Astrocyte of the cerebellum (primary cell): ENCODE measurements at regions not wholly inside any gene's neighbourhood (a gene's known extent, or its start where the extent isn't known, plus 50 kb on each side); places are given as distances from the start of the nearest gene placed in this dataset.

ENCODE experiments used
- DNase-seq: peaks from one replicate; pipeline ENCODE4 v3.0.0-alpha.2; 2011; ENCODE audit warnings: low read depth
- H3K4me3 ChIP-seq: 2 replicates; pipeline ENCODE4 v1.5.1; 2011; ENCODE audit warnings: mild to moderate bottlenecking, low read depth, low read length, moderate library complexity
- in situ Hi-C: cut with HindIII; loops from 2 replicates; pipeline ENCODE4 v1.10.0; 2017; ENCODE audit warnings: low sequenced_read_pairs
- TF ChIP-seq, protein P1 (sequence below): IDR thresholded peaks from 2 replicates; pipeline ENCODE4 v1.5.1; 2012; ENCODE audit warnings: low read length, low read depth, moderate library complexity, mild to moderate bottlenecking; ENCODE audit errors: missing control alignments

DNA sequence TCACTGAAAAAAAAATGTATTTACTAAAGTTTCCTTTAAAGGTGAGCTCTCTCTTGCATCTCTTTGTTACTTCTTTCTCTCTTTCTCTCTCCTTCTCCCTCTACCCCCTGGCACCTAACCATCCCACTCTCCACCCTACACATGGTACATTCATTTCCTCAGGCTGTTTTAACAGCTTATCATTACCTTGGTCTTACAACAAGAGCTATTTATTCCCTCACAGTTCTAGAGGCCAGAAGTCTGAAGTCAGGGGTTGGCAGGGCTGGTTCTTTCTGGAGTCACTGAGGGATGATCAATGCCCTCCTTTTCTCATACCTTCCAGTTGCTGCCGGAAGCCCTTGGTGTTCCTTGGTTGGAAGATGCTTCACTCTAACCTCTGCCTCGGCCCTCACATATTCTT is 91.1 kb upstream of the DSCAM start:
- no peak for DNase-seq
- TF ChIP-seq, protein P1, sequence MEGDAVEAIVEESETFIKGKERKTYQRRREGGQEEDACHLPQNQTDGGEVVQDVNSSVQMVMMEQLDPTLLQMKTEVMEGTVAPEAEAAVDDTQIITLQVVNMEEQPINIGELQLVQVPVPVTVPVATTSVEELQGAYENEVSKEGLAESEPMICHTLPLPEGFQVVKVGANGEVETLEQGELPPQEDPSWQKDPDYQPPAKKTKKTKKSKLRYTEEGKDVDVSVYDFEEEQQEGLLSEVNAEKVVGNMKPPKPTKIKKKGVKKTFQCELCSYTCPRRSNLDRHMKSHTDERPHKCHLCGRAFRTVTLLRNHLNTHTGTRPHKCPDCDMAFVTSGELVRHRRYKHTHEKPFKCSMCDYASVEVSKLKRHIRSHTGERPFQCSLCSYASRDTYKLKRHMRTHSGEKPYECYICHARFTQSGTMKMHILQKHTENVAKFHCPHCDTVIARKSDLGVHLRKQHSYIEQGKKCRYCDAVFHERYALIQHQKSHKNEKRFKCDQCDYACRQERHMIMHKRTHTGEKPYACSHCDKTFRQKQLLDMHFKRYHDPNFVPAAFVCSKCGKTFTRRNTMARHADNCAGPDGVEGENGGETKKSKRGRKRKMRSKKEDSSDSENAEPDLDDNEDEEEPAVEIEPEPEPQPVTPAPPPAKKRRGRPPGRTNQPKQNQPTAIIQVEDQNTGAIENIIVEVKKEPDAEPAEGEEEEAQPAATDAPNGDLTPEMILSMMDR, result no peak
- in situ Hi-C loops, result no loop called here
- H3K4me3 ChIP-seq, result no peak overlapping the region

GRCh38 chr21:40938611-40939010 is 91.7 kb upstream of the DSCAM start:
- in situ Hi-C loops, result no loop called here
- no peak for DNase-seq
- H3K4me3 ChIP-seq, result no peak overlapping the region
- TF ChIP-seq, protein P1, result no peak

DNA sequence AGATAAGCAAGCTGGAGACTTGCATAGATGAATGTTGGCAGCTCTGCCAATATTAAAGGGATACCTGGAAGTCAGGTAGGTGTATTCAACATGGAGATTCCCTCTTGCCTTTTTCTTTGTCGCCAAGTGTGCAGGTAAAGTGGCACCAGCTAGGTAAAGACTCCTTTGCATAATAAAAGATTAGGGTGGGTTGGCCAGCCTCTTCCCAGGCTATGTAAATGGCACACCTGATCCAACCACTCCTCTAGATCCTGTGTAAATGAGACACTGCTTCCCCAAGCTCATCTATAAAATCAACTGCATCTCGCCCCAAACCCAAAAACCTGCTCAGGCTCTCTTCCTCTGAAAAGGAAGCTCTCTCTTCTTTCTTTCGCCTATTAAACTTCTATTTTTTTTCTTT is 100.8 kb upstream of the DSCAM start:
- DNase-seq, result no peak
- no peak overlapping the region for H3K4me3 ChIP-seq
- in situ Hi-C loops, result no loop called here
- TF ChIP-seq, protein P1, result no peak

GRCh38 chr21:40950970-40951369 is 104.0 kb upstream of the DSCAM start:
- no peak for DNase-seq
- TF ChIP-seq, protein P1, result no peak
- in situ Hi-C loops, result no loop called here

GRCh38 chr21:40952551-40953323 is 105.8 kb upstream of the DSCAM start:
- H3K4me3 ChIP-seq, result no peak overlapping the region
- in situ Hi-C loops, result no loop called here
- TF ChIP-seq, protein P1, result no peak
- DNase-seq, result no peak

More at GRCh38 chr21:40950970-40951369, 104.0 kb upstream of the DSCAM start:
- no peak overlapping the region for H3K4me3 ChIP-seq

DNA sequence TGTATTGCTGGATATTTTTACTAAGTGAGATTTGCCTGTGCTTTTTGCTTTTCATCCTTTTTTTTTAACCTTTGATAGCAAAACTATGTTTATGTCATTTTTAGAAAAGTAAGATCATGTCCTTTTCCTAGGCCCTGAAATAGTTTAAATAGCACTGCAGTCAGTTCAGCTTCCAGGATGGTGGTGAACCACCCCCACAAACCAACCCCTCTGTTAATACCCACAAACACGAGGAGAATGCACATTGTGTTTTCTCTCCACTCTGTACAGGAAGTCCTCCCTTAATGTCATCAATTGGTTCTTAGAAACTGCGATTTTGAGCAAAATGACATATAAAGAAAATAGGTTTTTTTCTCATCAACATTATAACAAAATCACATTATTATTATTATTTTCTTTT is 117.7 kb upstream of the DSCAM start:
- in situ Hi-C loops, result no loop called here
- no peak overlapping the region for H3K4me3 ChIP-seq
- TF ChIP-seq, protein P1, result no peak
- no peak for DNase-seq
